ENCODE measurements at regions not wholly inside any gene's neighbourhood (a gene's known extent, or its start where the extent isn't known, plus 50 kb on each side); places are given as distances from the start of the nearest gene placed in this dataset.

DNA sequence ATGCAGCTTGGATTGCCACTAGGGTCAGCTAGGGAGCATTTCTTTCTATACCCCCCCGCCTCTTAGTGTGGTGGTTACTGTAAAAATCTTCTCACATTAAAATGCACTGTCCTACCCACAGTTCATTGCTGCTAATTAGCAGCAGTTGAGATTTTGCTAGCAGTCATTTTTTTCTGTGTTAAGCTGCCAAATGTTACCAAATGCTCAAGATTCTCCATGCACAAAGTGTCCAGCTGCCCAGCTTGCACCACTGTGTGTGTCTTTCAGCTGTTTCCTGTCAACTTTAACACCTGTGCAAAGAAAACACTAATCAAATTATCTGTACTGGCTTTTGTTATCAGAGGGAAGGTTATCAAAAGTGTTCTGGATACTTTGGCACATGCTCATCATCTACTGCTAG, 679.3 kb downstream of the NR4A2 start:
- Histone ChIP-seq H3K23ac (ENCODE audit: low read length) (no peak overlapping the region), H2AFZ (ENCODE audit: insufficient read depth, low read length, poor library complexity) (no peak overlapping the region), H2AK5ac (ENCODE audit: low read length) (no peak overlapping the region), H2BK12ac (ENCODE audit: low read length) (no peak overlapping the region), H3K9ac (ENCODE audit: low read length) (no peak overlapping the region), H3K4ac (ENCODE audit: low read depth, low read length) (no peak overlapping the region), H3K79me2 (ENCODE audit: control insufficient read depth, insufficient read depth, low read length, poor library complexity) (no peaks in the 10 kb centered on the region), H3K27me3 (ENCODE audit: insufficient read depth, low read length) (no peaks in the 10 kb centered on the region), H2BK5ac (ENCODE audit: low read depth, low read length, poor library complexity) (no peak overlapping the region), H3K36me3 (ENCODE audit: control insufficient read depth in 1 of 2, insufficient read depth in 2 of 2, low read length in 2 of 2) (no peaks in the 10 kb centered on the region), H3K79me1 (ENCODE audit: low read length) (no peaks in the 10 kb centered on the region), H3K9me3 (ENCODE audit: insufficient read depth, low read depth, low read length) (no peaks in the 10 kb centered on the region), H3K27ac (ENCODE audit: low read depth, low read length) (no peak overlapping the region), H3K4me1 (ENCODE audit: control insufficient read depth in 1 of 2, insufficient read depth in 2 of 2, low read length in 2 of 2) (no peaks in the 10 kb centered on the region), H4K12ac (ENCODE audit: low read depth, low read length) (no peak overlapping the region), H3K4me3 (ENCODE audit: low read depth, low read length) (no peak overlapping the region), H4K8ac (ENCODE audit: low read depth, low read length) (no peak overlapping the region), H3K4me2 (ENCODE audit: low read length) (no peak overlapping the region), H3K18ac (ENCODE audit: low read length) (no peak overlapping the region), H4K91ac (ENCODE audit: low read depth, low read length) (no peak overlapping the region), H2BK120ac (ENCODE audit: insufficient read depth, low read length, poor library complexity) (no peak overlapping the region), H3K14ac (ENCODE audit: low read length) (no peak overlapping the region)
- no peak for DNase-seq
- no CpG with 5 or more reads among the region's 1 CpG for WGBS (ENCODE audit: extremely low coverage, insufficient coverage, insufficient read length)

GRCh38 chr2:155651851-155652250, 680.7 kb downstream of the NR4A2 start:
- Histone ChIP-seq H3K79me1 (ENCODE audit: low read length) (no peaks in the 10 kb centered on the region), H3K18ac (ENCODE audit: low read length) (no peak overlapping the region), H2BK5ac (ENCODE audit: low read depth, low read length, poor library complexity) (no peak overlapping the region), H3K23ac (ENCODE audit: low read length) (no peak overlapping the region), H2AFZ (ENCODE audit: insufficient read depth, low read length, poor library complexity) (no peak overlapping the region), H3K14ac (ENCODE audit: low read length) (no peak overlapping the region), H3K4me2 (ENCODE audit: low read length) (no peak overlapping the region), H3K27me3 (ENCODE audit: insufficient read depth, low read length) (no peaks in the 10 kb centered on the region), H3K27ac (ENCODE audit: low read depth, low read length) (no peak overlapping the region), H3K79me2 (ENCODE audit: control insufficient read depth, insufficient read depth, low read length, poor library complexity) (no peaks in the 10 kb centered on the region), H3K4ac (ENCODE audit: low read depth, low read length) (no peak overlapping the region), H2BK120ac (ENCODE audit: insufficient read depth, low read length, poor library complexity) (no peak overlapping the region), H2AK5ac (ENCODE audit: low read length) (no peak overlapping the region), H2BK12ac (ENCODE audit: low read length) (no peak overlapping the region), H3K4me1 (ENCODE audit: control insufficient read depth in 1 of 2, insufficient read depth in 2 of 2, low read length in 2 of 2) (no peaks in the 10 kb centered on the region), H4K91ac (ENCODE audit: low read depth, low read length) (no peak overlapping the region), H3K9ac (ENCODE audit: low read length) (no peak overlapping the region), H4K12ac (ENCODE audit: low read depth, low read length) (no peak overlapping the region), H3K9me3 (ENCODE audit: insufficient read depth, low read depth, low read length) (no peaks in the 10 kb centered on the region), H3K36me3 (ENCODE audit: control insufficient read depth in 1 of 2, insufficient read depth in 2 of 2, low read length in 2 of 2) (no peaks in the 10 kb centered on the region), H3K4me3 (ENCODE audit: low read depth, low read length) (no peak overlapping the region), H4K8ac (ENCODE audit: low read depth, low read length) (no peak overlapping the region)
- no CpG with 5 or more reads among the region's 6 CpGs for WGBS (ENCODE audit: extremely low coverage, insufficient coverage, insufficient read length)
- DNase-seq = no peak

DNA sequence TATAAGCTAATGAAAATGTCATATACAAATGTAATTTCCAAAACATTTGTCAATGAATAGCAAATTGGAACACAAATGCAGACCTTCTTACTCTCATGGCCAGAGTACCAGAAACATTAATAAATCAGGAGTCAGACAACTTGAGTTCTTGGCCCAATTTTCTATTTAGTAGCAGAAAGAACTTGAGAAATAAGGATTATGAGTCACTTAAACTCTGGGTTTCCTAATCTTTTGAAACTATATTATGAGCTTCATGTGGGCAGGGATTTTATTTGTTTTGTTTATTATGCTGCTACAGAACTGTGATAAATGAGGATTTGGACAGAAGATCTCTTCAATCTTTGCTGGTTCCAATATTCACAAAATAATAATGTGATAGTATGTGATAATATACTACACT, 686.7 kb downstream of the NR4A2 start:
- Histone ChIP-seq H2AFZ (ENCODE audit: insufficient read depth, low read length, poor library complexity) (no peak overlapping the region), H4K91ac (ENCODE audit: low read depth, low read length) (no peak overlapping the region), H2BK12ac (ENCODE audit: low read length) (no peak overlapping the region), H3K18ac (ENCODE audit: low read length) (no peak overlapping the region), H3K27me3 (ENCODE audit: insufficient read depth, low read length) (no peaks in the 10 kb centered on the region), H4K12ac (ENCODE audit: low read depth, low read length) (no peak overlapping the region), H2BK5ac (ENCODE audit: low read depth, low read length, poor library complexity) (no peak overlapping the region), H3K4ac (ENCODE audit: low read depth, low read length) (no peak overlapping the region), H3K36me3 (ENCODE audit: control insufficient read depth in 1 of 2, insufficient read depth in 2 of 2, low read length in 2 of 2) (no peaks in the 10 kb centered on the region), H3K9ac (ENCODE audit: low read length) (no peak overlapping the region), H3K27ac (ENCODE audit: low read depth, low read length) (no peak overlapping the region), H3K23ac (ENCODE audit: low read length) (no peak overlapping the region), H2AK5ac (ENCODE audit: low read length) (no peak overlapping the region), H3K4me1 (ENCODE audit: control insufficient read depth in 1 of 2, insufficient read depth in 2 of 2, low read length in 2 of 2) (no peaks in the 10 kb centered on the region), H2BK120ac (ENCODE audit: insufficient read depth, low read length, poor library complexity) (no peak overlapping the region), H3K79me1 (ENCODE audit: low read length) (no peaks in the 10 kb centered on the region), H3K79me2 (ENCODE audit: control insufficient read depth, insufficient read depth, low read length, poor library complexity) (no peaks in the 10 kb centered on the region), H3K14ac (ENCODE audit: low read length) (no peak overlapping the region), H3K4me2 (ENCODE audit: low read length) (no peak overlapping the region), H3K9me3 (ENCODE audit: insufficient read depth, low read depth, low read length) (no peaks in the 10 kb centered on the region), H4K8ac (ENCODE audit: low read depth, low read length) (no peak overlapping the region), H3K4me3 (ENCODE audit: low read depth, low read length) (no peak overlapping the region)
- DNase-seq = no peak

- no peak overlapping the region for H2BK5ac ChIP-seq (ENCODE audit: low read depth, low read length, poor library complexity)
- no peak overlapping the region for H3K23ac ChIP-seq (ENCODE audit: low read length)
- H3K18ac ChIP-seq (ENCODE audit: low read length) = no peak overlapping the region
- no peak overlapping the region for H2BK12ac ChIP-seq (ENCODE audit: low read length)
- no peak overlapping the region for H2AFZ ChIP-seq (ENCODE audit: insufficient read depth, low read length, poor library complexity)
- no peak overlapping the region for H3K4me3 ChIP-seq (ENCODE audit: low read depth, low read length)
- no peaks in the 10 kb centered on the region for H3K27me3 ChIP-seq (ENCODE audit: insufficient read depth, low read length)
- no peak overlapping the region for H4K91ac ChIP-seq (ENCODE audit: low read depth, low read length)
- no peak overlapping the region for H3K4ac ChIP-seq (ENCODE audit: low read depth, low read length)
- no peak overlapping the region for H2BK120ac ChIP-seq (ENCODE audit: insufficient read depth, low read length, poor library complexity)
- no peaks in the 10 kb centered on the region for H3K79me1 ChIP-seq (ENCODE audit: low read length)
- no peaks in the 10 kb centered on the region for H3K4me1 ChIP-seq (ENCODE audit: control insufficient read depth in 1 of 2, insufficient read depth in 2 of 2, low read length in 2 of 2)
- H3K79me2 ChIP-seq (ENCODE audit: control insufficient read depth, insufficient read depth, low read length, poor library complexity) = no peaks in the 10 kb centered on the region
- H2AK5ac ChIP-seq (ENCODE audit: low read length) = no peak overlapping the region
- H3K9ac ChIP-seq (ENCODE audit: low read length) = no peak overlapping the region
- no peak overlapping the region for H4K12ac ChIP-seq (ENCODE audit: low read depth, low read length)
- H3K27ac ChIP-seq (ENCODE audit: low read depth, low read length) = no peak overlapping the region
- no peak overlapping the region for H4K8ac ChIP-seq (ENCODE audit: low read depth, low read length)
- H3K9me3 ChIP-seq (ENCODE audit: insufficient read depth, low read depth, low read length) = no peaks in the 10 kb centered on the region
- H3K14ac ChIP-seq (ENCODE audit: low read length) = no peak overlapping the region
- H3K36me3 ChIP-seq (ENCODE audit: control insufficient read depth in 1 of 2, insufficient read depth in 2 of 2, low read length in 2 of 2) = no peaks in the 10 kb centered on the region
- no peak overlapping the region for H3K4me2 ChIP-seq (ENCODE audit: low read length)
- no peak for DNase-seq
- WGBS (ENCODE audit: extremely low coverage, insufficient coverage, insufficient read length) = no CpG with 5 or more reads among the region's 2 CpGs
Measured at GRCh38 chr2:155643056-155643775, 689.3 kb downstream of the NR4A2 start.
